ENCODE measurements at regions not wholly inside any gene's neighbourhood (a gene's known extent, or its start where the extent isn't known, plus 50 kb on each side); places are given as distances from the start of the nearest gene placed in this dataset.
"Not testable (repeated sequence)": the region's sequence is repeated elsewhere in the genome, so short reads cannot be mapped to it uniquely, and the experiment has no call there.

GRCh38 chr18:55696811-55697210 is 108.8 kb upstream of the TCF4 start:
- no peak for DNase-seq (ENCODE audit: low read depth)
- in situ Hi-C loops (cut with HindIII; ENCODE audit: low pct_unique_long_range_greater_than_20kb, low sequenced_read_pairs): no loop called here

- DNase-seq (ENCODE audit: low read depth): no peak
- in situ Hi-C loops (cut with HindIII; ENCODE audit: low pct_unique_long_range_greater_than_20kb, low sequenced_read_pairs): no loop called here
Observed at GRCh38 chr18:55695091-55695490, 107.1 kb upstream of the TCF4 start.

GRCh38 chr18:55694291-55694690 is 106.3 kb upstream of the TCF4 start:
- in situ Hi-C loops (cut with HindIII; ENCODE audit: low pct_unique_long_range_greater_than_20kb, low sequenced_read_pairs): no loop called here
- no peak for DNase-seq (ENCODE audit: low read depth)

- DNase-seq (ENCODE audit: low read depth): no peak
- in situ Hi-C loops (cut with HindIII; ENCODE audit: low pct_unique_long_range_greater_than_20kb, low sequenced_read_pairs): no loop called here
Observed at GRCh38 chr18:55688030-55688429, 100.0 kb upstream of the TCF4 start.

GRCh38 chr18:55687106-55687505 is 99.1 kb upstream of the TCF4 start:
- in situ Hi-C loops (cut with HindIII; ENCODE audit: low pct_unique_long_range_greater_than_20kb, low sequenced_read_pairs): no loop called here
- DNase-seq (ENCODE audit: low read depth): no peak

- DNase-seq (ENCODE audit: low read depth): no peak
- in situ Hi-C loops (cut with HindIII; ENCODE audit: low pct_unique_long_range_greater_than_20kb, low sequenced_read_pairs): no loop called here
Observed at GRCh38 chr18:55685638-55686037, 97.6 kb upstream of the TCF4 start.

DNA sequence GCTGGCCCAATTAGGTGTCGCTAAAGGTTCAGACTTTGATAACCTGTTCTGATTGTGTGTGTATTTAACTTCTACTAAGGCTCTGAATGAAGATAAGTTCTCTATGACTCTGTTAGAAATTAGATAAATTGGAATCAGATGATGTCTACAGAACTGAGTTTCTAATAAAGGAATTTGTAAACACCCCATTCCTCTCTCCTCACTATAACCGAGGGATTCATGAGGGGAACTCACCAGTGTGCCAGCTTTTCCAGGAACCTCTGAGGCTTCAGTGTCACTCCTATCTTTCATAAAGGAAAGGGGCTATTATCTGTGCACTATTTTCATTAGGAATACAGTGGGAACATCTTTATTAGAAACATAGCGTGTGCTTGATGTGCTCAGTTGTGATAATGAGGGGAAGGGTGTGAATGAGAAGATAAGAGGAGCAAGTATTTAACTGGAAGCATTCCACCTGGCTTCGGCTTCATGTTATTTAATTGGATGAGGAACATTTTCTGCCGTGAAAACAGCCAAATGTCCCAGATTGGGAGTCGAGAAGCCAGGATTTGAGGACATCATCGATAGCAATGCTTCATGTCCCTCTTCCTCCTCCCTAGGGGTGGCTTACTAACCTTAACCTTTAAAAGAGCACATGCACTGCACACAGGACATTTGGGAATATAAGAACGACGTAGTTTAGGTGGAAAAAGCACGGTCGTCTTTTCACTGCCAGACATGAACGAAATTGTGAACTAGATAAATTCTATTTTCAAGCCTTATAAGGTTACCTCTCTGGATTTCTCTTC is 84.8 kb upstream of the TCF4 start:
- DNase-seq (ENCODE audit: low read depth): no peak
- in situ Hi-C loops (cut with HindIII; ENCODE audit: low pct_unique_long_range_greater_than_20kb, low sequenced_read_pairs): no loop called here

DNA sequence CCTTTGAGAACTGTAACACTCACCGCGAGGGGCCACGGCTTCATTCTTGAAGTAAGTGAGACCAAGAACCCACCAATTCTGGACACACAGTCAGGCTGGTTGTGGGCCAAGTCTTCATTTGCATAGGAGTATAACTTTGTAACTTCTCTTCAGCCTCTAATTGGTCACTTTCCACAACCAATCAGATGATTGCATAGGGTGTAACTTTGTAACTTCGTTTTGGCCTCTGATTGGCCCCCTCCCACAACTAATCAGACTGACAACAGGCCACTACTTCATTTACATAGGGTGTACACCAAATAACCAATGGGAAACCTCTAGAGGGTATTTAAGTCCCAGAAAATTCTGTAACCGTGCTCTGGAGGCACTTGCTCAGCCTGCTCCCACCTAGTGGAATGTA is 77.5 kb upstream of the TCF4 start:
- in situ Hi-C loops (cut with HindIII; ENCODE audit: low pct_unique_long_range_greater_than_20kb, low sequenced_read_pairs): no loop called here
- DNase-seq (ENCODE audit: low read depth): no peak

DNA sequence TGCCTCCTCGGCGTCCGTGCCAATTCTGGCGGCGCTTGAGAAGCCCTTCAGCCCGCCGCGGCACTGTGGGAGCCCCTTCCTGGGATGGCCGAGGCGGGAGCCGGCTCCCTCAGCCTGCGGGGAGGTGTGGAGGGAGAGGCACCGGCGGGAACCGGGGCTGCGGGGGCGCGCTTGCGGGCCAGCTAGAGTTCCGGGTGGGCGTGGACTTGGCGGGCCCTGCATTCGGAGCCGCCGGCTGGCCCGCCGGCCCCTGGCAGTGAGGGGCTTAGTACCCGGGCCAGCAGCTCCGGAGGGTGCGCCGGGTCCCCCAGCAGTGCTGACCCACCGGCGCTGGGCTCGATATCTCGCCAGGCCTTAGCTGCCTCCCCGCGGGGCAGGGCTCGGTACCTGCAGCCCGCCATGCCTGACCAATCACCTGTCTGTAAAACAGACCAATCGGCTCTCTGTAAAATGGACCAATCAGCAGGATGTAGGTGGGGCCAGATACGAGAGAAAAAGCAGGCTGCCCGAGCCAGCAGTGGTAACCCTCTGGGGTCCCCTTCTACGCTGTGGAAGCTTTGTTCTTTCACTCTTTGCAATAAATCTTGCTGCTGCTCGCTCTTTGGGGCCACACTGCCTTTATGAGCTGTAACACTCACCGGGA is 76.9 kb upstream of the TCF4 start:
- in situ Hi-C loops (cut with HindIII; ENCODE audit: low pct_unique_long_range_greater_than_20kb, low sequenced_read_pairs); DNase-seq (ENCODE audit: low read depth): not testable (repeated sequence)

DNA sequence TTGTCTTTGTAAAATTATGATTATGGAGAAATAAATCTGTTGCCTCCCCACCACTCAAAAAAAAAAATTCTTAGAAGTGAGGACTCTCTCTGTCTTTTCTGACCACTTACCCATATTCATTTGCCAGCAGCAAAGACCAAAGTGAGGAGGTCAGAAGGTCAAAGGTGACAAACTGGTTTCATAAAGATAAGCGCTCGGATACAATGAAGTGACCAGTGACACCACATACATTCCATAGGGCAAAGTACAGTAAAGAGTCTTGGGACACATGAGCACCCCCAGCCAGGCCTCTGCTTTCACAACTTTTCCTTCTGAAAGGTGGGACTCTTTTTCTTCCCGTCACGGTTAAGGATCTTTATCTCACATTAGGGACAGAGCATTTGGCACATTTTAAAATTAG is 75.9 kb upstream of the TCF4 start:
- in situ Hi-C loops (cut with HindIII; ENCODE audit: low pct_unique_long_range_greater_than_20kb, low sequenced_read_pairs): no loop called here
- DNase-seq (ENCODE audit: low read depth): no peak

DNA sequence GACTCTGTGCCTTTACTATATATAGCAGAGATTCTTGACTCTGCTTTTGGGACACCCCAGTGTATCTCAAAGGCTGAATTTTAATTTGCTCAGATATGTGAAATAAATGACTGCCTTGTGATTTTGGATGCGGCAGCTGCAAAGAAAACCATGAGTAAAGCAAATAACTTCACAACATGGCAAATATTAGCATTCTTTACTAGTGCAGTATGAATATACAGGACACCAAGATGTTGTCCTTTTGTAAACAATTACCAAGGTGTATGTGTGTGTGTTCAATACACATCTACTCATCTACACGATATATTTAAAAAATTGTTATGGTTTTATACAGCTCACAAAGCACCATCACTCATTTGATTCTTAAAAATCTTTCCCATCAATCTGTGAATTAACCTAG is 70.6 kb upstream of the TCF4 start:
- no peak for DNase-seq (ENCODE audit: low read depth)
- in situ Hi-C loops (cut with HindIII; ENCODE audit: low pct_unique_long_range_greater_than_20kb, low sequenced_read_pairs): no loop called here

GRCh38 chr18:55657572-55658331 is 69.8 kb upstream of the TCF4 start:
- in situ Hi-C loops (cut with HindIII; ENCODE audit: low pct_unique_long_range_greater_than_20kb, low sequenced_read_pairs): no loop called here
- DNase-seq (ENCODE audit: low read depth): no peak

GRCh38 chr18:55654986-55655385 is 67.0 kb upstream of the TCF4 start:
- in situ Hi-C loops (cut with HindIII; ENCODE audit: low pct_unique_long_range_greater_than_20kb, low sequenced_read_pairs): no loop called here
- no peak for DNase-seq (ENCODE audit: low read depth)

DNA sequence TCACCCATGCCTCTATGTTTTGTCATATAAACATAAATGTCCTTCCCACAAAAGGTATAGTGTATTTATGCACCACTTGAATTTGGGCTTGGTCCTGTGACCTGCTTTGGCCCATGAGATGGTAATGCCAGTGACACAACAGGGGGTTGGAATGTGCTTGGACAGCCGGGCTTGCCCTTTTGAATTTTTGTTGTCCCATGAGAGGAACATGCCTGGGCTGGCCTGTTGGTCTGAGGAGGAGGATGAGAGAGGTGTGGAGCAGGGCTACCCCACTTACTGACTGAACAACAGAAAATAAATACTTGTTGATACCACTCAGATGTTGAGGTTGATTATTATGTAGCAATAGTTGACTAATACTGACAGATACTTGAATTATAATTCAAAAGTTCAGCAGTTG is 63.2 kb upstream of the TCF4 start:
- DNase-seq (ENCODE audit: low read depth): no peak
- in situ Hi-C loops (cut with HindIII; ENCODE audit: low pct_unique_long_range_greater_than_20kb, low sequenced_read_pairs): no loop called here

DNA sequence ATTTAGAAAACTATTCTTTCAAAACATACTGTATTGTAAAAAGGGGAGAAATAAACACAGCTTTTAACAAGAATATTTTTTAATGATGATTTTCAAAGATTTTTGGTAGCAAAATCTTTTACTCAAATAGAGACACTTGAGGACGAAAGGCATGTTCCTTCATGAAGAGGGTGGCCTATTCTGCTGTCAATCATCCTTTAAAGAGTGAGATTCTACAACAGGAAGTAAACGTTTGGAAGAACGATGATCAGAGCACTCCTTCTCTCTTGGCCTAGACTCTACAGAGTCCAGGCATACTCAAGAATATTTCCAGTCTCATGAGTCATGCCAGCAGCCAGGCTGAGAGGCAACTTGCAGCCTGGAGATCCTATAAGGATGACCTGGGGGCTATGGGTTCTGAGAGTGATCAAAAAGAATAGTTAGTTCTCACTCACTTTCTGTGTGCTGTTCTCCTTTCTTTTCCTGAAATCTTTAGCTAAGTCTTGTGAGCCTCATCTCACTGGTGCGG is 62.4 kb upstream of the TCF4 start:
- in situ Hi-C loops (cut with HindIII; ENCODE audit: low pct_unique_long_range_greater_than_20kb, low sequenced_read_pairs): no loop called here
- DNase-seq (ENCODE audit: low read depth): no peak

DNA sequence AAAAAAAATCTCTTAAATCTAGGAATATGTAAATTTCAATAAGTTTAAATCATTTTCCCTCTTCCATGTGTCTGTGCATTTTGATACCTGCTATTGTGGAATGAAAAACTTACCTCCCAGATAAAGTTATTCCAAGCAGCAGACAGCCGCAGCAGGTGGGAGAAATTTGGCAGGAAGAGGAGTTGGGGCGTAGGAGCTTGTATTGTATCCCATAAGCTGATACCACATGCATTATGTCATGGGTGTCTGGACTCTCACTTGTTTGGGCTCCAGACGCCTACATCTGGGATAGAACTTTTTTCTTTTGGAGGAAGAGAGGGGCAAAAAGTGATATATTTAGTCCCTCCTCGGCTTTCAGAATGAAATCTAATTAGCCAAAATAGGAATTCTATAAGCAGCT is 59.3 kb upstream of the TCF4 start:
- in situ Hi-C loops (cut with HindIII; ENCODE audit: low pct_unique_long_range_greater_than_20kb, low sequenced_read_pairs): no loop called here
- no peak for DNase-seq (ENCODE audit: low read depth)

- in situ Hi-C loops (cut with HindIII; ENCODE audit: low pct_unique_long_range_greater_than_20kb, low sequenced_read_pairs): no loop called here
- DNase-seq (ENCODE audit: low read depth): no peak
Observed at GRCh38 chr18:55642191-55642590, 54.2 kb upstream of the TCF4 start.

- in situ Hi-C loops (cut with HindIII; ENCODE audit: low pct_unique_long_range_greater_than_20kb, low sequenced_read_pairs): no loop called here
- no peak for DNase-seq (ENCODE audit: low read depth)
Observed at GRCh38 chr18:55641486-55641885, 53.5 kb upstream of the TCF4 start.
